GM12892 (cell line): ENCODE measurements at regions not wholly inside any gene's neighbourhood (a gene's known extent, or its start where the extent isn't known, plus 50 kb on each side); places are given as distances from the start of the nearest gene placed in this dataset.

Experiments
- DNase-seq: peaks from one replicate; pipeline ENCODE4 v3.0.0; 2011; ENCODE audit not compliant: insufficient read length
- FAIRE-seq: peaks from 2 replicates; lab custom pipeline; 2011; peaks lifted over from hg19 to GRCh38; lab: Jason Lieb, UNC
- POLR2A ChIP-seq: IDR thresholded peaks from 2 replicates; pipeline ENCODE4 v1.6.1; 2011; ENCODE audit warnings: low read depth, low read length, control low read depth
- POLR2AphosphoS5 ChIP-seq: IDR thresholded peaks from 2 replicates; pipeline ENCODE4 v1.6.1; 2011; ENCODE audit warnings: low read depth, low read length, control low read depth
- TAF1 ChIP-seq: IDR thresholded peaks from 2 replicates; pipeline ENCODE4 v1.6.1; 2011; ENCODE audit warnings: low read depth, mild to moderate bottlenecking, control low read depth, low read length, borderline replicate concordance

DNA sequence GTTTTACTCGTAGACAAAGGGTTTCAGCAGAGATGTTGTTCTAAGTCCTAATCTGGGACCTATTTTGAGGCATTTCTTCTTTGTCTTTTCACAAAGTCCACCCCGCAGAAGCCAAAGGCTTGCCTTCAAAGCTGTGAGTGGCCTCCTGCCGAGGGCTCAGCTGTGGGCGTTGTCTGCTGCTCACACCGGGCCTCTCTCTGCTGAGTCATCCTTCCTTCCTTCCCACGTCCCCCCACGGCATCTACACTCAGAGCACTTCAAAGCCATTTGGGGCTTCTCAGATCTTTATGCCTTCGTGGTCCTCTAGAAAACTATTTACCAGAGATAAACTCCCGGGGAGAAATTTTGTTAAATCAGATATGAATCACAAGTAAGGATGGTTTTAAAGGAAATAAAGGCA is 115.9 kb upstream of the TMPO start:
- DNase-seq (peak; percentile 29), FAIRE-seq (peak; percentile 67)
- TF ChIP-seq POLR2AphosphoS5 = no peak
- TF ChIP-seq TAF1 = no peak
- TF ChIP-seq POLR2A = no peak

DNA sequence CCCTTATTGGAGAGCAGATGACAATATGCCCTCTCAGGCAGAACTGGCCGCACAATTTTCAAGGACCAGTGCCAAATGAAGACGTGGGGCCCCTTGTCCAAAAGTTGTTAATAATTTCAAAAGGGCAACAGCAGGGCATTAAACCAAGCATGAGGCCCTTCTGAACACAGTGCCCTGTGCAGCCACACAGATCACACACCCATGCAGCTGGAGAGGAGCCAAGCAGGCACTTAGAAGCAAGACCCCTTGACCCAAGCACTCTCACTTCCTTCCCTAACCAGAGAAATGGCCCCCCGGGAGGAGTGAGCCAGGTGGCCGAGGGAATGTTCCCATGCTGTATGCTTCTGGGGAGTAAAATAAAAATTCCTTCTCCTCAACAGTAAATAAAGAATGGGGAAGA is 114.0 kb upstream of the TMPO start:
- no peak for FAIRE-seq

DNA sequence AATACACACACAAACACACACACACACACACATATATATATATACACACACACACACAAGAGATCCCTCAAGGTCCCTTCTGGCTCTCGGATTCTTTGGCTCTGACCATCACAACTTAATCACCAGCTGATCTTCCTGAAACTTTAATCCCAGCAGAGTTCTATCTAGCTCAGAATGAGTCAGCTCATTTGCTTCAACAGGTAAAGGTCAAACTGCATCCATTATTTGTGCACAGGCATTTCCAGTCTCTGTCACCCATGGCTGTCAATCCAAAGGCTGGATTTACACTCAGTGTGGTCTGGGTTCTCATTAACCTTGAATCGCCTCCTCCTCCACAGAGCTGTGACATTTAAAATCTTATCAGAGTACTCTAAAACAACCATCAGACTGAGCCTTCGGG is 113.3 kb upstream of the TMPO start:
- no peak for TF ChIP-seq TAF1
- TF ChIP-seq POLR2A = no peak
- no peak for TF ChIP-seq POLR2AphosphoS5
- DNase-seq (no peak), FAIRE-seq (no peak)

More for the DNA sequence above, 114.0 kb upstream of the TMPO start:
- TF ChIP-seq TAF1 = no peak
- DNase-seq = no peak

DNA sequence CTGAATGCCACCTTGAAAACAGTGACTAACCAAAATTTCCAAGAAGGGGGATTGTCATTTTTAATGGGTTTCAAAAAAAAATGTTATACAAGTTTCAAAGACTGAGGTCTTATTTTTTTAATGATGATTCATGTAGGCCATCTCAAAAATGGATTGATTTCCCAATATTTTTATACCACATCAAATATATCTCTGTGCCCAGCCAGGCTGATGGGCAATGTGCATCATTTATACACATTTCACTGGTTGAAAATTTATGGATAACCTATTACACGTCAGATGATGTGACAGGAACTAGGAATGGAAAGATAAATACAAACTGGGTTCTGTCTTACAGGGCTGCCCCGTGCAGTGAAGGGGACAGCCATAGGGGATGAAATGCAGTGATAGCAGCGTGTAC is 112.7 kb upstream of the TMPO start:
- no peak for FAIRE-seq

DNA sequence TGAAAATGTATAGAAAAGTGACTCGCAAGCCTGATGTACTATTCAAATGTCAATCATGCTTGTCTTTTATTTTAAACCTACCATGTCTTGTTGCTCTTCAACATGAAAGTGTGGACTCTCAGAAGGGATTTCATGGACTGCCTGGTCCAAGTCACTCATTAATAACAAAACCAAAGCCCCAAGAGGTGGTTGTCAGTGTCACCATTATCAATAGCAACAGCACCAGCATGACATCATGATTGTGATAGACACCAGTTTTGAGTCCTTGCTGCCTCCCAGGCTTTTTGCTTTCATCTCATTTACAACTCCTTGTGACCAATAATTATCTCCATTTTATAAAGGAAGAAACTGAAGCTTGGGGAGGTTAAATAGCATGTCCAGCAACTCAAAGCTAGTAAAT is 112.0 kb upstream of the TMPO start:
- no peak for TF ChIP-seq TAF1

More for the DNA sequence above, 112.7 kb upstream of the TMPO start:
- TF ChIP-seq POLR2A (no peak), POLR2AphosphoS5 (no peak), TAF1 (no peak)
- DNase-seq = no peak

DNA sequence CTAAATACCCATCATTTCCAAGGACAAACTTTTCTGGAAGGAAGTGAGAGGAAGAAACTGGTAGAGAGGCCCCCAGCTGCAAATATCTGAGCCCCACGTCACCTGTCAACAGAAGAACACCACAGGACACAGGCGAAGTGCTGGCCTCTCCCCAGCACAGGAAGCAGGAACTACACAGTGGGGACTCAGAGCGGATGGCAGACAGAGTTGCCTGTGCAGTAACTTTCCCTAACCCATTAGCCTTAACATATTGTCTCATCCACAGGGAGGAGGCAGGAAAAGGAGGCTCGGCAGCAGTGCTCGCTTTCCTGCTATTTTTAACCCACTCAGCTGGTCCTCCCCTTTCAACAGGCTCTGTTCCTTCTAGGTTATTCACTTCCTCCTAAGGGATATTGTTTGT is 111.5 kb upstream of the TMPO start:
- FAIRE-seq (no peak), DNase-seq (no peak)
- TF ChIP-seq POLR2AphosphoS5 (no peak), TAF1 (no peak), POLR2A (no peak)

More for the DNA sequence above, 112.0 kb upstream of the TMPO start:
- DNase-seq (no peak), FAIRE-seq (no peak)

DNA sequence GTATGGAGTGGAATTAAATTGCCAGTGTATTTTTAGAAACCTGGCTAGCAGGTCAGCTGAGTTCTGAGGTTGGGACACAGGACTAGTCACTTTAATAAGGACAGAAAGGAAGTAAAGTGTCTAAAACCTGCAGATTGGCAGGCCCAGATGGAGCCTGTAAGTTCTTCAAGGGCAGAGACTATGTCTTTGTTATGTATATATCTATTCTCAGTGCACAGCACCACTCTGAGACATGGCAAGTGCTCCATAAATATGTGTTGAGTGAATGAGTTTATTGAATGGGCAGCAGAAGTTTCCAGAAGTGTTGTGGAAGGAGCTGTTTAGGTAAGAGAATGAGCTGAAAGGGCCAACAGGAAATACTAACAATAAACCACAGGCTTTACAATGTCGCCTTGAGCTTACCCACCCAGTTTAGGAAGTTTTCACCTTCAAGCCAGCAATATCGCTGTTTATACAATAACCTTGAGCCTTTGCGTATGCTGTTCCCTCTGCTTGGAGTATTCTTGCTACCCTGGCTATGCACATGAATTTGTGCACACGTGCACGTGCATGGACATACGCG is 109.5 kb upstream of the TMPO start:
- TF ChIP-seq POLR2AphosphoS5 = no peak
- TF ChIP-seq TAF1 = no peak
- TF ChIP-seq POLR2A = no peak
- DNase-seq (no peak), FAIRE-seq (no peak)

DNA sequence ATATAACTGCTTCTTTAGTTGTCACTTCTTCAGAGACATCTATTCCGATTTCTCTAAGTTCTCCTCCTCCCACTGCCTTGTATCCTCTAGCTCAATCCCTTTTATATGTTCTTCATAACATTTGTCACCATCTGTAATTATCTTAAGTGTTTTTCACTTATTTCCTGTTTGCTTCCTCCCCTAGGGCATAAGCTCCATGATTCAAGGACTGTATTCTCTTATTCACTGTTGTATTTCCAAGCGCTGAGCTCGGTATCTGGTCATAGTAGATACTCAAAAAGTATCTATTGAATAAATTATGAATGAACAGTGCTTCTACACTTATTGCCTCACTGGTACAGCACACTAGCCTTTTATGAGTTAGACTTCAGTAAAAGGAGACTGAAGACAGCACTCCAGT is 109.0 kb upstream of the TMPO start:
- FAIRE-seq (no peak), DNase-seq (no peak)
- TF ChIP-seq POLR2AphosphoS5 = no peak
- no peak for TF ChIP-seq POLR2A
- no peak for TF ChIP-seq TAF1

DNA sequence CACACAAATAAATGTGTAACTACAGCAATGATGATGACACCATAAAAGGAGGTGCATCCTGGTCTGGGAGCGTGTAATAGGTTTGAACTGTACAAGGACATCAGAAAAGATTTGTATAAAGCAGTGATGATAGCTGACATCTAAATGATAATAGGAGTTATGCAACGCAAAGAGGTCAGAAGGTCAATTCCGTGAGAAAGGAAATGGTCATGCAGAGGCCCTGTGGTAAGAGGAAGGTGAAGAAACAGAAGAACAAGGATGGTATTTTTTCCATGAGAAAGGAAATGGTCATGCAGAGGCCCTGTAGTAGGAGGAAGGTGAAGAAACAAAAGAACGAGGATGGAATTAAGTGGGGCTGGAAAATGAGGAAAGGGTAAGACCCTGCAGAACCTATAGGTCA is 106.7 kb upstream of the TMPO start:
- DNase-seq = no peak
- no peak for FAIRE-seq
- no peak for TF ChIP-seq POLR2A
- TF ChIP-seq POLR2AphosphoS5 = no peak
- no peak for TF ChIP-seq TAF1

DNA sequence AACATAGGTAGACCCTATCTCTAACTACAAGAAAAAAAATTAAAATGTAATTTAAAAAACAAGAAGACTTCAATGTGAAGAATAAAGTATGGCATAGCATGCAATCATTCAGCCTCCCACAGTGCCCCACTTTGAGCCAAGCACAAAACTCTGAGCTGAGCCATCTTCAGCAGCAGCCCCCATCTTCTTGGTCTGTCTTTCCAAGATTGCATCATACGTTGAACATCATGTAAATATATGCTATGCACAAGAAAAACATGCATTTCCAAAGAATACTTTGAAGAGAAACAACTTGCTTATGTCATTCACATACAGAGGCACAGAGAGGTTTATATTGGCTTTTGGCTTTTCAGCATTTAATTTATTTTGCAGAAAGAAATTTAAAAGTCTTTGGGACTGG is 105.8 kb upstream of the TMPO start:
- TF ChIP-seq POLR2AphosphoS5 = no peak
- no peak for TF ChIP-seq POLR2A
- no peak for TF ChIP-seq TAF1
- DNase-seq = no peak
- no peak for FAIRE-seq

DNA sequence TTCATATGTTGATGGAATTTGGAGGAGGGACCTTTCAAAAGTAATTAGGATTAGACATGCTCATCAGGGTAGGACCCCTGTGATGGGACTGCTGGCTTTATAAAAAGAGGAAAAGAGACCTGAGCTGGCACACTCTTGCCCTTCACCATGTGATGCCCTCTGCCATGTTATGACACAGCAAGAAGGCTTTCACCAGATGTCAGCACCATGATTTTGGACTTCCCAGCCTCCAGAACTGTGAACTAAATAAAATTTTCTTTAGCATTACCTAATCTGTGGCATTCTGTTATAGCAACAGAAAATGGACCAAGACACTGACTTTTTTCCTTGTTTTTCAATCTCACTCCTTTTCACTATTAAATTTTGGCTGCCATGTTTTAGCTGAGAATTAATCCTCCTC is 105.0 kb upstream of the TMPO start:
- TF ChIP-seq POLR2AphosphoS5 = no peak
- TF ChIP-seq TAF1 = no peak
- TF ChIP-seq POLR2A = no peak
- DNase-seq (no peak), FAIRE-seq (no peak)

DNA sequence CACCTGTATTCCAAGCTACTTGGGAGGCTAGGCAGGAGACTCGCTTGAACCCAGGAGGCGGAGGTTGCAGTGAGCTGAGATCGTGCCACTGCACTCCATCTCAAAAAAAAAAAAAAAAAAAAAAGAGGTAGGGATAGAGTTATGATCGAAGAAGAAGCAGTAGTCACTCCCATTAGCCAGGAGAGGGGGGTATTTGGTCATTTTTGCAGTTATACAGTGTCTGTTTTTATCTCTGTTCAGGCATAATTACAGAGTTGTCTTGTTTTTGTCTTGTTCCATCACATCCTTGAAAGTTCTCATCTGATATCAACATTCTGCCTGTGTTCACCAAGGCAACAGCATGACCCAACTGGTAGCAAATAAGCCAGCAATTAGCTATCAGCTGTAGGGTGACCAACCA is 98.5 kb upstream of the TMPO start:
- no peak for DNase-seq
- no peak for FAIRE-seq
- TF ChIP-seq POLR2A (no peak), POLR2AphosphoS5 (no peak), TAF1 (no peak)

DNA sequence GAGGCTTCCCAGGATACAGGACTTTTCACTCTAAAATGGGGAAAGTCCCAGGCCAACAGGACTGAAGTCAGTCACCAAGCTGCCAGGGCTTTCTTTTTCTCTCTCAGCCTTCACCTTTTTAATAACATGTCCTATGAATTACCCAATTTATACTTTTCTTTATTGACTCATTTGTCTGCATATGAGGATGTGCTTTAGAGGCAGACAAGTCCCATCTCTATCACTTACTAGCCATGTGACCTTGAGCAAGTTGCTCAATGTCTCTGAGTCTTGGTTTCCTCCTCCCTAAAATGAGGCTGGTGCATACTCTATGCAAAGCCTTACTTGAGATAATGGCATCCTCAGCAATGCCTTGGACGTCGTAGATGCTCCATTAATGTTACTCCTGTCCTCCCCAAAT is 98.1 kb upstream of the TMPO start:
- FAIRE-seq (no peak), DNase-seq (no peak)

More for the DNA sequence above, 98.1 kb upstream of the TMPO start:
- no peak for TF ChIP-seq POLR2AphosphoS5
